CD4-positive, alpha-beta T cell (primary cell): ENCODE measurements at regions not wholly inside any gene's neighbourhood (a gene's known extent, or its start where the extent isn't known, plus 50 kb on each side); places are given as distances from the start of the nearest gene placed in this dataset.

Source experiments
- ATAC-seq: fragments of 200-7000 bp; cut with Tn5 transposase; one replicate; pipeline ENCODE4 v1.10.0; 2022; ENCODE audit warnings: mild to moderate bottlenecking; ENCODE audit not compliant: poor library complexity
- CTCF ChIA-PET: fragments of 350-600 bp; sonication (Branson Sonifier 250); formaldehyde crosslinking; loops from one replicate; lab custom pipeline; 2021; ENCODE audit warnings: antibody characterized with exemption, inconsistent platforms; lab: Charles Lee
- POLR2A ChIA-PET: fragments of 350-600 bp; sonication (Branson Sonifier 250); formaldehyde crosslinking; loops from one replicate; lab custom pipeline; 2021; ENCODE audit warnings: antibody characterized with exemption, inconsistent platforms; lab: Charles Lee
- DNase-seq, 14 experiments: peaks; one replicate each; pipeline ENCODE4 v3.0.0-alpha.2; 2013 to 2020; ENCODE audit warnings: mixed read lengths in 2 of 14
- H3K27ac ChIP-seq, 2 donors: one replicate each; pipeline versions ENCODE4 v1.5.1 to v1.7.0; 2013; ENCODE audit warnings: low read length in 2 of 2, low read depth in 1 of 2, mild to moderate bottlenecking in 1 of 2
- H3K27me3 ChIP-seq, 2 experiments: 1 replicate in 1 of 2; 2 replicates in 1 of 2; pipeline versions ENCODE4 v1.6.1 to v1.7.0; 2013; ENCODE audit warnings: low read length in 2 of 2, control low read depth in 1 of 2, mild to moderate bottlenecking in 1 of 2, moderate library complexity in 1 of 2; ENCODE audit not compliant: insufficient read depth in 2 of 2, control insufficient read depth in 1 of 2
- H3K36me3 ChIP-seq: one replicate; pipeline ENCODE4 v1.6.1; 2013; ENCODE audit warnings: low read length, control low read depth; ENCODE audit not compliant: insufficient read depth
- H3K4me1 ChIP-seq: one replicate; pipeline ENCODE4 v1.6.1; 2013; ENCODE audit warnings: low read length, control low read depth; ENCODE audit not compliant: insufficient read depth
- H3K4me3 ChIP-seq: one replicate; pipeline ENCODE4 v1.5.1; 2013; ENCODE audit warnings: mild to moderate bottlenecking, low read length, moderate library complexity
- H3K9me3 ChIP-seq, 2 experiments: 1 replicate in 1 of 2; 2 replicates in 1 of 2; pipeline versions ENCODE4 v1.6.1 to v1.7.0; 2013; ENCODE audit warnings: low read length in 2 of 2, mild to moderate bottlenecking in 2 of 2, control low read depth in 1 of 2, moderate library complexity in 1 of 2; ENCODE audit not compliant: control insufficient read depth in 1 of 2, insufficient read depth in 1 of 2
- H3K27ac Mint-ChIP-seq: one replicate; pipeline ENCODE4 v1.8.0; 2020; ENCODE audit warnings: mixed read lengths
- H3K27me3 Mint-ChIP-seq: one replicate; pipeline ENCODE4 v1.8.0; 2021; ENCODE audit warnings: mixed read lengths
- H3K36me3 Mint-ChIP-seq: one replicate; pipeline ENCODE4 v1.8.0; 2021; ENCODE audit warnings: low read depth, mixed read lengths
- H3K4me1 Mint-ChIP-seq: one replicate; pipeline ENCODE4 v1.8.0; 2021; ENCODE audit warnings: low read depth, mixed read lengths
- H3K4me3 Mint-ChIP-seq: one replicate; pipeline ENCODE4 v1.8.0; 2020; ENCODE audit warnings: mild to moderate bottlenecking, mixed read lengths
- H3K9me3 Mint-ChIP-seq: one replicate; pipeline ENCODE4 v1.8.0; 2020; ENCODE audit warnings: mixed read lengths
- intact Hi-C, 2 experiments: fragments of 100-400 bp; cut with DNase I in 1 of 2; cut with micrococcal nuclease in 1 of 2; formaldehyde crosslinking; loops; one replicate each; pipeline versions ENCODE4 v1.15.1 to v1.9.0; 2023 to 2025; cut with DNase I, micrococcal nuclease
- TF ChIP-seq, protein P1 (sequence below): fragments of 200-600 bp; IDR thresholded peaks from one replicate; pipeline ENCODE4 v1.8.0; 2022; ENCODE audit warnings: antibody characterized with exemption, mild to moderate bottlenecking

DNA sequence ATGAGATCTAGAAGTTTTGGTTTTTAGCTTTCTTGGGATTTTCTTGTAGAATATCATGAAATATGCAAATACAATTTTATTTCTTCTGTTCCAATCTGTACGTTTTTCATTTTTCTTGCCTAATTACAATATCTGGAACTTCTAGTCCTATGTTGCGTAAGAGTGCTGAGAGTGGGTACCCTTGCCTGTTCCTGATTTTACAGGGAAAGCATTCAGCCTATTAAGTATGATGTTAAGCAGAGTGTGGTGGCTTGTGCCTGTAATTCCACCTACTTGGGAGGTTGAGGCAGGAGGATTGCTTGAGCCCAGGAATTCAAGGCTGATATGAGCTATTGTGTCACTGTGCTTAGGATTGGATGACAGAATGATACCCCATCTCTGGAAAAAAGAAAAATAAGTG lies 210.2 kb upstream of the ITGA1 start:
- Mint-ChIP-seq H3K4me1 (no peaks in the 10 kb centered on the region), H3K9me3 (no peaks in the 10 kb centered on the region), H3K4me3 (no peak overlapping the region), H3K36me3 (no peaks in the 10 kb centered on the region), H3K27me3 (peaks cover 25% of the 10 kb centered on the region), H3K27ac (no peak overlapping the region)
- Histone ChIP-seq H3K4me1 (no peaks in the 10 kb centered on the region), H3K27ac (no peak overlapping the region), H3K4me3 (no peak overlapping the region), H3K27me3 (peaks cover 0 to 6% of the 10 kb centered on the region in 2 experiments), H3K36me3 (no peaks in the 10 kb centered on the region), H3K9me3 (no peaks in the 10 kb centered on the region)
- intact Hi-C loops, result no loop called here
- no peak for DNase-seq
- TF ChIP-seq, protein P1, sequence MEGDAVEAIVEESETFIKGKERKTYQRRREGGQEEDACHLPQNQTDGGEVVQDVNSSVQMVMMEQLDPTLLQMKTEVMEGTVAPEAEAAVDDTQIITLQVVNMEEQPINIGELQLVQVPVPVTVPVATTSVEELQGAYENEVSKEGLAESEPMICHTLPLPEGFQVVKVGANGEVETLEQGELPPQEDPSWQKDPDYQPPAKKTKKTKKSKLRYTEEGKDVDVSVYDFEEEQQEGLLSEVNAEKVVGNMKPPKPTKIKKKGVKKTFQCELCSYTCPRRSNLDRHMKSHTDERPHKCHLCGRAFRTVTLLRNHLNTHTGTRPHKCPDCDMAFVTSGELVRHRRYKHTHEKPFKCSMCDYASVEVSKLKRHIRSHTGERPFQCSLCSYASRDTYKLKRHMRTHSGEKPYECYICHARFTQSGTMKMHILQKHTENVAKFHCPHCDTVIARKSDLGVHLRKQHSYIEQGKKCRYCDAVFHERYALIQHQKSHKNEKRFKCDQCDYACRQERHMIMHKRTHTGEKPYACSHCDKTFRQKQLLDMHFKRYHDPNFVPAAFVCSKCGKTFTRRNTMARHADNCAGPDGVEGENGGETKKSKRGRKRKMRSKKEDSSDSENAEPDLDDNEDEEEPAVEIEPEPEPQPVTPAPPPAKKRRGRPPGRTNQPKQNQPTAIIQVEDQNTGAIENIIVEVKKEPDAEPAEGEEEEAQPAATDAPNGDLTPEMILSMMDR, result no peak
- POLR2A ChIA-PET, result no interaction called here
- no peak for ATAC-seq
- CTCF ChIA-PET, result no interaction called here

DNA sequence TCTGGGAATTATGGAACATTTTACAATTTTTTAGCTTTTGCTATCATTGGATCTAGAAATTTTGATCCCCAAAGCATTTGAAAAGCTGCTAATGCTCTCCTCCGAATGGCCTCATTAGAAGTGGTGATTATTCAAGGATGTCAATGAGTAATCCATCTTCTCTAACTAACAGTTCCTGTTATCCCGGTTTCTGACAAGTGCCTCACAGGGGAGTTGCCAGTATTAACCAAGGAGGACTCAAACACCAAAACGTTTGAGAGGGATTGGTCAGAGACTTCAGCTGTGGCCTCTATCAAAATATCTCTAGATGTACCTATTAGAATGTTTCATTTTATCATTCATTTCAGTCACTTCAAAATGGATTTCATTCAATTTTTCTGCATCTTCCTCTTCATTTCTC lies 208.3 kb upstream of the ITGA1 start:
- Histone ChIP-seq H3K27me3 (peaks cover 0 to 6% of the 10 kb centered on the region in 2 experiments), H3K4me1 (no peaks in the 10 kb centered on the region), H3K9me3 (no peaks in the 10 kb centered on the region), H3K4me3 (no peak overlapping the region), H3K36me3 (no peaks in the 10 kb centered on the region), H3K27ac (no peak overlapping the region)
- ChIA-PET POLR2A (no interaction called here), CTCF (no interaction called here)
- no peaks in the 10 kb centered on the region for H3K9me3 Mint-ChIP-seq
- ATAC-seq (no peak), DNase-seq (no peak)
- no peaks in the 10 kb centered on the region for H3K36me3 Mint-ChIP-seq
- no peak overlapping the region for H3K27ac Mint-ChIP-seq
- H3K4me1 Mint-ChIP-seq, result no peaks in the 10 kb centered on the region
- intact Hi-C loops, result no loop called here
- TF ChIP-seq, protein P1, result no peak
- peaks cover 25% of the 10 kb centered on the region for H3K27me3 Mint-ChIP-seq
- no peak overlapping the region for H3K4me3 Mint-ChIP-seq

DNA sequence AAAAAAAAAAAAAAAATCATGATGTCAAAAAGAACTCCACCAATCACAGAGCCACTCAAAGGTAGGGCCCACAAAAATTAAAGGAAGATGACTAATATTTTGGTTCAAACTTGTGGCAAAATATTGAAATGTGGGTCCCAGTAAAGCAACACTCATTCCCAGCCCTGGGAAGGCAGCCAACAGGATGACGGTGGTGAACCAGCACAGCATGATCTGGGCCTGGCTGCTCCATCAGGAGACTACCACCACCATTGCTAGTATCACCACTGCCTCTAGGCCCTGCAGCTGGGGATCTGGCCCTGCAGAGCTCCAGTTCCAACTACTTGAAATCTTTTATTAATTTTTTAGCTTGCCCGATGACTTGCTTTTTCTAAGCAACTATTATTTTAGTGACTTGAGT lies 206.8 kb upstream of the ITGA1 start:
- Mint-ChIP-seq H3K27ac (no peak overlapping the region), H3K36me3 (no peaks in the 10 kb centered on the region), H3K9me3 (no peaks in the 10 kb centered on the region), H3K4me1 (no peaks in the 10 kb centered on the region), H3K27me3 (peaks cover 25% of the 10 kb centered on the region), H3K4me3 (no peak overlapping the region)
- no peaks in the 10 kb centered on the region for H3K9me3 ChIP-seq
- POLR2A ChIA-PET, result no interaction called here
- intact Hi-C loops, result no loop called here
- no peak overlapping the region for H3K27ac ChIP-seq
- TF ChIP-seq, protein P1, result no peak
- no peaks in the 10 kb centered on the region for H3K4me1 ChIP-seq
- DNase-seq, result no peak
- H3K4me3 ChIP-seq, result no peak overlapping the region
- H3K27me3 ChIP-seq, result peaks cover 0 to 6% of the 10 kb centered on the region in 2 experiments
- no peaks in the 10 kb centered on the region for H3K36me3 ChIP-seq
- CTCF ChIA-PET, result no interaction called here
- no peak for ATAC-seq
